Prostate gland (tissue), 2 donors: ENCODE measurements at regions not wholly inside any gene's neighbourhood (a gene's known extent, or its start where the extent isn't known, plus 50 kb on each side); places are given as distances from the start of the nearest gene placed in this dataset.
"Not testable (repeated sequence)": the region's sequence is repeated elsewhere in the genome, so short reads cannot be mapped to it uniquely, and the experiment has no call there.

Experiments
- POLR2A ChIP-seq: fragments of 450-650 bp; IDR thresholded peaks from one replicate; pipeline ENCODE4 v1.6.1; 2016; ENCODE audit warnings: antibody characterized with exemption, mild to moderate bottlenecking
- POLR2AphosphoS5 ChIP-seq: sonication (generic); formaldehyde crosslinking; IDR thresholded peaks from one replicate; pipeline ENCODE4 v1.6.1; 2017; ENCODE audit warnings: antibody characterized with exemption
- TF ChIP-seq, protein P1 (sequence below), 4 experiments: fragments of 200-600 bp in 2 of 4; fragments of 450-650 bp in 2 of 4; sonication (generic) in 2 of 4; IDR thresholded peaks; 1 replicate in 3 of 4; 2 replicates in 1 of 4; pipeline ENCODE4 v1.5.1; 2016 to 2019; ENCODE audit warnings: antibody characterized with exemption in 4 of 4, mild to moderate bottlenecking in 2 of 4, moderate library complexity in 2 of 4

DNA sequence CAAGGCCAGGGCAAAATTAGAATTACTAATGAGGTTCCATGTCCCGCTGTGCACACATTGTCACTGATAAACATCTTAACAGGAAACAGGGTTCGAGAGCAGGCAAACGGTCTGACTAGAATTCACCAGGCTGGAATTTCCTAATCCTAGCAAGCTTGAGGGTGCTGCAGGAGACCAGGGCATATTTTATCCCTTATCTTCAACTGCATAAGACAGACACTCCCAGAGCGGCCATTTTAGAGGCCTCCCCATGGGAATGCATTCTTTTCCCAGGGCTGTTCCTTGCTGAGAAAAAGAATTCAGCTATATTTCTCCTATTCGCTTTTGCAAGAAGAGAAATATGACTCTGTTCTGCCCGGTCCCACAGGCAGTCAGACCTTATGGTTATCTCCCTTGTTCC, 282.5 kb upstream of the TACR3 start:
- TF ChIP-seq, protein P1, sequence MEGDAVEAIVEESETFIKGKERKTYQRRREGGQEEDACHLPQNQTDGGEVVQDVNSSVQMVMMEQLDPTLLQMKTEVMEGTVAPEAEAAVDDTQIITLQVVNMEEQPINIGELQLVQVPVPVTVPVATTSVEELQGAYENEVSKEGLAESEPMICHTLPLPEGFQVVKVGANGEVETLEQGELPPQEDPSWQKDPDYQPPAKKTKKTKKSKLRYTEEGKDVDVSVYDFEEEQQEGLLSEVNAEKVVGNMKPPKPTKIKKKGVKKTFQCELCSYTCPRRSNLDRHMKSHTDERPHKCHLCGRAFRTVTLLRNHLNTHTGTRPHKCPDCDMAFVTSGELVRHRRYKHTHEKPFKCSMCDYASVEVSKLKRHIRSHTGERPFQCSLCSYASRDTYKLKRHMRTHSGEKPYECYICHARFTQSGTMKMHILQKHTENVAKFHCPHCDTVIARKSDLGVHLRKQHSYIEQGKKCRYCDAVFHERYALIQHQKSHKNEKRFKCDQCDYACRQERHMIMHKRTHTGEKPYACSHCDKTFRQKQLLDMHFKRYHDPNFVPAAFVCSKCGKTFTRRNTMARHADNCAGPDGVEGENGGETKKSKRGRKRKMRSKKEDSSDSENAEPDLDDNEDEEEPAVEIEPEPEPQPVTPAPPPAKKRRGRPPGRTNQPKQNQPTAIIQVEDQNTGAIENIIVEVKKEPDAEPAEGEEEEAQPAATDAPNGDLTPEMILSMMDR (IDR thresholded peaks at IDR 0.05) = not testable (repeated sequence)
- not testable (repeated sequence) for TF ChIP-seq POLR2A, POLR2AphosphoS5
